GM06990 (cell line): ENCODE measurements at regions not wholly inside any gene's neighbourhood (a gene's known extent, or its start where the extent isn't known, plus 50 kb on each side); places are given as distances from the start of the nearest gene placed in this dataset.
A peak's percentile ranks its signal among the peaks of the same experiment; 100 is the strongest.

Experiments used
- DNase-seq: peaks from one replicate; pipeline ENCODE4 v3.0.0-alpha.2; 2011; ENCODE audit not compliant: insufficient read length; ENCODE audit errors: extremely low read depth
- H3K27me3 ChIP-seq: replicated peaks from 2 replicates; pipeline ENCODE4 v1.6.0; 2011; ENCODE audit warnings: low read length; ENCODE audit not compliant: control insufficient read depth, insufficient read depth
- H3K36me3 ChIP-seq: 2 replicates; pipeline ENCODE4 v1.5.1; 2011; ENCODE audit warnings: low read length; ENCODE audit not compliant: control insufficient read depth, insufficient read depth
- H3K4me3 ChIP-seq: replicated peaks from 2 replicates; pipeline ENCODE4 v1.5.1; 2011; ENCODE audit warnings: low read depth, mild to moderate bottlenecking, control low read depth, low read length
- TF ChIP-seq, protein P1 (sequence below): IDR thresholded peaks from 2 replicates; pipeline ENCODE4 v1.5.1; 2011; ENCODE audit warnings: low read length, control low read depth, mild to moderate bottlenecking, inconsistent platforms; ENCODE audit not compliant: insufficient read depth, poor library complexity, severe bottlenecking

DNA sequence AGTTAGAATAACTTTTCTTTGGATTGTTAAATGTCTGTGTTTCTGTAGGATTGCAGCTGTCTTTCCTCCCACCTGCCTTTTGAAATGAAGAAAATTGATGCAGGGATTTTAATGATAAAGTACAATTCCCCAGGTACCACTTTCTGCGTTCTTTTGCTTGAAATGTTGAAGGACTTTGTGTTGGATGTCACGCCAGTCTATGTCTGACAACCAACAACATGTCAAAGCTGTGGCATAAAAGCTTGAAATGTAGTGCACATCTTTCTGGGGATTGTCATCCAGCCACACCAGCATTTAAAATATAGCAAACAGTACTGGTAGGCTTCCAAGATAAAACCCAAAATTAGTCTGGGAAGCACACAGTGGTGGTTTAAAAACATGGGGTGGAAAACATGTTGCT lies 381.4 kb downstream of the TMEM161B start:
- no peaks in the 10 kb centered on the region for H3K36me3 ChIP-seq
- TF ChIP-seq, protein P1, sequence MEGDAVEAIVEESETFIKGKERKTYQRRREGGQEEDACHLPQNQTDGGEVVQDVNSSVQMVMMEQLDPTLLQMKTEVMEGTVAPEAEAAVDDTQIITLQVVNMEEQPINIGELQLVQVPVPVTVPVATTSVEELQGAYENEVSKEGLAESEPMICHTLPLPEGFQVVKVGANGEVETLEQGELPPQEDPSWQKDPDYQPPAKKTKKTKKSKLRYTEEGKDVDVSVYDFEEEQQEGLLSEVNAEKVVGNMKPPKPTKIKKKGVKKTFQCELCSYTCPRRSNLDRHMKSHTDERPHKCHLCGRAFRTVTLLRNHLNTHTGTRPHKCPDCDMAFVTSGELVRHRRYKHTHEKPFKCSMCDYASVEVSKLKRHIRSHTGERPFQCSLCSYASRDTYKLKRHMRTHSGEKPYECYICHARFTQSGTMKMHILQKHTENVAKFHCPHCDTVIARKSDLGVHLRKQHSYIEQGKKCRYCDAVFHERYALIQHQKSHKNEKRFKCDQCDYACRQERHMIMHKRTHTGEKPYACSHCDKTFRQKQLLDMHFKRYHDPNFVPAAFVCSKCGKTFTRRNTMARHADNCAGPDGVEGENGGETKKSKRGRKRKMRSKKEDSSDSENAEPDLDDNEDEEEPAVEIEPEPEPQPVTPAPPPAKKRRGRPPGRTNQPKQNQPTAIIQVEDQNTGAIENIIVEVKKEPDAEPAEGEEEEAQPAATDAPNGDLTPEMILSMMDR: no peak

DNA sequence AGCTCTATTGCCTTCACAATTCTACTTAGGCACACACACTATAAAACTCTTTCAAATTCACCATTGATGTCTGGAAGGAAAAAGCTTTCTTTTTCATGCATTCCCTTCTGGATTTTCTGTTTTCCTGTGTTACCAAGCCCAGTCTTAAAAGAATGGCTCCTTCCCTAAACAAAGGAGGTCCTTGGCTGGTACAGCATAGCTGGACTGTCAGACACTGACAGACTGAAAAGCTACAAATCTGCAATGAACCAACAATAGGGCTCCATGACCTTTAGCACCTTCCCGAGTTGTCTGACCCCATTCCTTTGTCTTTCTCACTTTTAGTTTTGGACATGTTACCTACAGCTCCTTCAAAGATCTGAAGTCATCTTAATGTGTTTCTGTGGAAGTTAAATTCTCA lies 382.5 kb downstream of the TMEM161B start:
- no peak for DNase-seq
- TF ChIP-seq, protein P1: no peak
- Histone ChIP-seq H3K36me3 (no peaks in the 10 kb centered on the region), H3K27me3 (no peaks in the 10 kb centered on the region), H3K4me3 (no peak overlapping the region)

More for the DNA sequence above, 381.4 kb downstream of the TMEM161B start:
- Histone ChIP-seq H3K4me3 (no peak overlapping the region), H3K27me3 (no peaks in the 10 kb centered on the region)
- DNase-seq: no peak

DNA sequence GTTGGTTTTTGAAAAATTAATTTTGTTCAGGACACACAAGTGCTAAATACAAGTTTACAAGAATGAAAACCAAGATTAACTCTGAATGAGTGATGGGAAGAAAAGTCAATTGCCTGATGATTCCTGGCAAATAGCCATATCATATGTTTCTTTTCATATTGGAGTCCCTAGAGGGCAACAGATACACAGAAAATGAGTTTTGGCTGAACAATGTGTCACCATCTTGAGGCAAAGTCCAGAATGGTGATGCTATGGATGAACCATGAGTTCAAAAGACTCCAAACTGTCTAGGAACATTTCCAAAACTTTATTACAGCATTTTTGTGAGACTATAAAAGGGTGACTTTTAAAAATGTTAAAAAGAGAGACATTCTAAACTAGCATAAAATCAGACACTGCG lies 382.9 kb downstream of the TMEM161B start:
- Histone ChIP-seq H3K4me3 (no peak overlapping the region), H3K27me3 (no peaks in the 10 kb centered on the region), H3K36me3 (no peaks in the 10 kb centered on the region)
- no peak for DNase-seq
- TF ChIP-seq, protein P1: no peak

DNA sequence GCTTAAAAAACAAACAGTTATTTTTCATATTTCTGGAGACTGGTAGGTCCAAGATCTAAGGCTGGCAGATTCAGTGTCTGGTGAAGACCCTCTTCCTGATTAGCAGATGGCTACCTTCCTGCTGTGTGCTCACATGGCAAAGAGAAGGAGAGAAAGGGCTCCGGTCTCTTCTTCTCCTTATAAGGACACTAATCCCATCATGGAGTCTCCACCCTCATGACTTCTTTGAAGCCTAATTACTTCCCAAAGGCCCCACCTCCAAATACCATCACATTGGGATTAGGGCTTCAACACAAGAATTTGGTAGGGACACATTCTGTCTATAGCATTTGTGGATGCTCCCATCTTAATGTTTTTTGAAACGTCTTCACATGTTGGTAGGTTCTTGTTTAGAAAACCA lies 391.1 kb downstream of the TMEM161B start:
- Histone ChIP-seq H3K4me3 (no peak overlapping the region), H3K27me3 (no peaks in the 10 kb centered on the region), H3K36me3 (no peaks in the 10 kb centered on the region)
- DNase-seq: no peak
- TF ChIP-seq, protein P1: no peak

DNA sequence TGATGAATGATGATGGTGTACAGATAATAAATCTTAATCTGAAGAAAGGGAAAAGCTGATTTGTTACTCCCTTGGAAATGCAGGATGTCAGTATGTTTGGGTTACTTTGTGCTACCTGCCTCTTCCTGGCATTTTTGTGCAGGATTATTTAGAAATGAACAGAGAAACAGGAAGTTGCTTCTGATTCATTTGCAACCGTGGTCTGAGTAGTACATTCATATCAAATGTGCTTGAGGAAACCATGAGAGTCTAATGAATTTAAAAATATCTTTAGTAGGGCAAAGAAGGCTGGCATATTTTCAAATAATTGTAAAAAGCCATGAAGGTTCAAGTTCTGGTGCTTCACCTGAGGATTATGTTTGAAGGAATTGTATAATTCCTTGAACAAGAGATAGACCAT lies 391.6 kb downstream of the TMEM161B start:
- H3K36me3 ChIP-seq: no peaks in the 10 kb centered on the region
- TF ChIP-seq, protein P1: no peak
- no peak for DNase-seq
- H3K4me3 ChIP-seq: peak overlapping the region; percentile 20
- no peaks in the 10 kb centered on the region for H3K27me3 ChIP-seq

DNA sequence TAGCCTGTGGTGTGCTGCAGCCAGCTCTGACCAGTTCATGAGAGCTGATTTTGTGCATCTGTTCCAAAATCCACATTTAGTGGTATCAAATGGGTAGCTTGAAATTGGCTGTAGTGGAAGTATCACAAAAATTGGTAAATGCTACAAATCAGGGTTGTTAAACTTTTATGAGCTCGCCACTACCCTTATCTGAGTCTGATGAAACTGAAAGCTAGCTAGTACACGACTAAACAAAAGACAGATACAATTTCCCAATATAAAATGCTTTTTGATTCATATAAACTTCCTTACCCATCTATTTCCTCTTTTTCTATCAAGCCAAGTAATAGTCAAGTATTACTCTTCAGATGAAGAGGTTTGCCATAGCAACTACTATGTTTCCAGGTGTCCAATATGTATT lies 392.0 kb downstream of the TMEM161B start:
- H3K27me3 ChIP-seq: no peaks in the 10 kb centered on the region
- no peak for DNase-seq
- TF ChIP-seq, protein P1: no peak
- H3K36me3 ChIP-seq: no peaks in the 10 kb centered on the region
- peak overlapping the region; percentile 20 for H3K4me3 ChIP-seq
